MM.1S (cell line): ENCODE measurements at regions not wholly inside any gene's neighbourhood (a gene's known extent, or its start where the extent isn't known, plus 50 kb on each side); places are given as distances from the start of the nearest gene placed in this dataset.

Experiments used
- EZH2 ChIP-seq: fragments of 300-600 bp; sonication (generic); optimal IDR thresholded peaks from 2 replicates; pipeline ENCODE3; 2017; ENCODE audit warnings: low read depth, mild to moderate bottlenecking, antibody characterized with exemption, low read length, mixed read lengths
- TF ChIP-seq, protein P1 (sequence below): fragments of 300-600 bp; sonication (generic); IDR thresholded peaks from 2 replicates; pipeline ENCODE4 v1.5.1; 2016; ENCODE audit warnings: antibody characterized with exemption, low read length, mixed read lengths

- TF ChIP-seq EZH2: no peak
- TF ChIP-seq, protein P1, sequence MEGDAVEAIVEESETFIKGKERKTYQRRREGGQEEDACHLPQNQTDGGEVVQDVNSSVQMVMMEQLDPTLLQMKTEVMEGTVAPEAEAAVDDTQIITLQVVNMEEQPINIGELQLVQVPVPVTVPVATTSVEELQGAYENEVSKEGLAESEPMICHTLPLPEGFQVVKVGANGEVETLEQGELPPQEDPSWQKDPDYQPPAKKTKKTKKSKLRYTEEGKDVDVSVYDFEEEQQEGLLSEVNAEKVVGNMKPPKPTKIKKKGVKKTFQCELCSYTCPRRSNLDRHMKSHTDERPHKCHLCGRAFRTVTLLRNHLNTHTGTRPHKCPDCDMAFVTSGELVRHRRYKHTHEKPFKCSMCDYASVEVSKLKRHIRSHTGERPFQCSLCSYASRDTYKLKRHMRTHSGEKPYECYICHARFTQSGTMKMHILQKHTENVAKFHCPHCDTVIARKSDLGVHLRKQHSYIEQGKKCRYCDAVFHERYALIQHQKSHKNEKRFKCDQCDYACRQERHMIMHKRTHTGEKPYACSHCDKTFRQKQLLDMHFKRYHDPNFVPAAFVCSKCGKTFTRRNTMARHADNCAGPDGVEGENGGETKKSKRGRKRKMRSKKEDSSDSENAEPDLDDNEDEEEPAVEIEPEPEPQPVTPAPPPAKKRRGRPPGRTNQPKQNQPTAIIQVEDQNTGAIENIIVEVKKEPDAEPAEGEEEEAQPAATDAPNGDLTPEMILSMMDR: no peak
Measured at GRCh38 chr10:121137533-121137932, 286.4 kb downstream of the WDR11 start.
